ENCODE measurements at regions not wholly inside any gene's neighbourhood (a gene's known extent, or its start where the extent isn't known, plus 50 kb on each side); places are given as distances from the start of the nearest gene placed in this dataset.

DNA sequence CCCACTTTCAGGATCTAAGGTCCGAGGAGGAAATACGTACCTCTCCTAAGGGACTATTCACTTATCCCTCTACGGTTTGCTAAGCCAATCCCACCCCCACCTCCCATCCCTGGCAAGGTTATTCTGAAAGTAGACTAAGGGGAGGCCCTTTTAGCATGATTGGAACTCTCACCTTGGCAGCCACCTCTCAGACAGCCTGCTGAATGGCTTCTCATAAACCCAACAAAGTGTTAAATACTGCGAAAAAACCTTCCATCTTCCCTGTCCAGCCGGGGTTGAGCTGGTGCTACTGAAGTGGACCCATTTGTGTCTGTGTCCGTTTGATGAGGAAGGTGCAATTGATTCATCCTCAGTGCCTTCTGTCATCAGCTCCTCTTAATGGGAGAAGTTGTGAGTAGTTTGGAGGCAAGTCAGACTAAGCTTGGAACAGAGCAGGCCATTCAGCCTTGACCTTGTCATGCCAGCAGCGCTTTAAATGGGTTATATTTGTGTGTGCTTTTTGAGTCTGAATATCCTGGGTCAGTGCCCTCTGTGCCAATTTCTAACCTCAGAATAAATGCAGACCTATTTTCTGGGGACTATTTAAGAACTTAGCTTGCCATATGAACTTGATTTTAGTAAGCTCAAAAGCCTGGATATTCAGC lies 476.3 kb upstream of the ZNF608 start:
- Mint-ChIP-seq H3K27ac (no peak overlapping the region), H3K9me3 (ENCODE audit: low read depth) (peaks cover 13% of the 10 kb centered on the region), H3K4me3 (ENCODE audit: low read depth) (no peak overlapping the region), H3K27me3 (no peaks in the 10 kb centered on the region), H3K4me1 (ENCODE audit: low read depth) (peaks cover 5% of the 10 kb centered on the region), H3K36me3 (ENCODE audit: insufficient read depth) (no peaks in the 10 kb centered on the region)
- no peak for DNase-seq (ENCODE audit: low spot score, unreplicated experiment)
- TF ChIP-seq, protein P1, sequence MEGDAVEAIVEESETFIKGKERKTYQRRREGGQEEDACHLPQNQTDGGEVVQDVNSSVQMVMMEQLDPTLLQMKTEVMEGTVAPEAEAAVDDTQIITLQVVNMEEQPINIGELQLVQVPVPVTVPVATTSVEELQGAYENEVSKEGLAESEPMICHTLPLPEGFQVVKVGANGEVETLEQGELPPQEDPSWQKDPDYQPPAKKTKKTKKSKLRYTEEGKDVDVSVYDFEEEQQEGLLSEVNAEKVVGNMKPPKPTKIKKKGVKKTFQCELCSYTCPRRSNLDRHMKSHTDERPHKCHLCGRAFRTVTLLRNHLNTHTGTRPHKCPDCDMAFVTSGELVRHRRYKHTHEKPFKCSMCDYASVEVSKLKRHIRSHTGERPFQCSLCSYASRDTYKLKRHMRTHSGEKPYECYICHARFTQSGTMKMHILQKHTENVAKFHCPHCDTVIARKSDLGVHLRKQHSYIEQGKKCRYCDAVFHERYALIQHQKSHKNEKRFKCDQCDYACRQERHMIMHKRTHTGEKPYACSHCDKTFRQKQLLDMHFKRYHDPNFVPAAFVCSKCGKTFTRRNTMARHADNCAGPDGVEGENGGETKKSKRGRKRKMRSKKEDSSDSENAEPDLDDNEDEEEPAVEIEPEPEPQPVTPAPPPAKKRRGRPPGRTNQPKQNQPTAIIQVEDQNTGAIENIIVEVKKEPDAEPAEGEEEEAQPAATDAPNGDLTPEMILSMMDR (IDR thresholded peaks at IDR 0.05; ENCODE audit: unreplicated experiment), result no peak

DNA sequence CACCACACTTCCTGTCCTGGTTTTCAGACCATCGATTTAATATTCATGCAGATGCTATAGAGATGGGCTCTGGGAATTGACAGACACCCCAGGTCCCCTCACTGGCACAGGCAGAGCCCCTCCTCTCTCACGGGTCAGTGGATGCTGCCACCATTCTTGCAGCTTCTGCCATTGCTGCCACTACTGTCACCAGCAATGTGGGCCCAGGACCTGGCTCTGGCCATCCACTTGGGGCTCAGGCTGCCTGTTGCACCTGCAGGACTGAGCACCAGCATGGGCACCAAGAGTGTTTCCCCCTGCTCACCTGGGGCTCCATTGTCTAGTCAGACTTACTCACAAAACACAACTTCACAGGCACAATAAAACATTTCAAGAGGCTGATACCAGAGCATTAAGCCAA lies 479.0 kb upstream of the ZNF608 start:
- Mint-ChIP-seq H3K36me3 (ENCODE audit: insufficient read depth) (no peaks in the 10 kb centered on the region), H3K27me3 (no peaks in the 10 kb centered on the region), H3K4me1 (ENCODE audit: low read depth) (peaks cover 8% of the 10 kb centered on the region), H3K4me3 (ENCODE audit: low read depth) (no peak overlapping the region), H3K27ac (no peak overlapping the region), H3K9me3 (ENCODE audit: low read depth) (no peaks in the 10 kb centered on the region)
- DNase-seq (ENCODE audit: low spot score, unreplicated experiment), result no peak
- TF ChIP-seq, protein P1 (IDR thresholded peaks at IDR 0.05; ENCODE audit: unreplicated experiment), result no peak

DNA sequence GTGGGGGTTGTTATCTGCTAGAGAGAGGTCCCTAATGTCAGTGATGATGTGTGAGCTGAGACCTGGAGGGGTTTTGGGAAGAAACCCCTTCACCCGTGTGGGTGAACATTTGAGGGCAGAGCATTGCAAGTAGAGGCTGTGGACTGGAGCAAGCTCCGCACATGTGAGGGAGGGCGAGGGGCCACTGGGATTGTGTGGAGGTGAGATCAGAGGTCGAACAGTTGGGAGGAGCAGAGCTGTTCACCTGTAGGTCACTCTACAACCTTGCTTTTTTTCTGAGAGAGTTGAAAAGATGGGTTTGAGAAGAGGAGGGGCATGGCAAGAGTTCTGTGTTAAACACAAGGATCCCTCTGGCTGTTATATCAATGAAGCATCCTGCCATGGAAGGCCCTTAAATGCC lies 480.4 kb upstream of the ZNF608 start:
- Mint-ChIP-seq H3K27ac (no peak overlapping the region), H3K27me3 (no peaks in the 10 kb centered on the region)
- TF ChIP-seq, protein P1 (IDR thresholded peaks at IDR 0.05; ENCODE audit: unreplicated experiment), result no peak

DNA sequence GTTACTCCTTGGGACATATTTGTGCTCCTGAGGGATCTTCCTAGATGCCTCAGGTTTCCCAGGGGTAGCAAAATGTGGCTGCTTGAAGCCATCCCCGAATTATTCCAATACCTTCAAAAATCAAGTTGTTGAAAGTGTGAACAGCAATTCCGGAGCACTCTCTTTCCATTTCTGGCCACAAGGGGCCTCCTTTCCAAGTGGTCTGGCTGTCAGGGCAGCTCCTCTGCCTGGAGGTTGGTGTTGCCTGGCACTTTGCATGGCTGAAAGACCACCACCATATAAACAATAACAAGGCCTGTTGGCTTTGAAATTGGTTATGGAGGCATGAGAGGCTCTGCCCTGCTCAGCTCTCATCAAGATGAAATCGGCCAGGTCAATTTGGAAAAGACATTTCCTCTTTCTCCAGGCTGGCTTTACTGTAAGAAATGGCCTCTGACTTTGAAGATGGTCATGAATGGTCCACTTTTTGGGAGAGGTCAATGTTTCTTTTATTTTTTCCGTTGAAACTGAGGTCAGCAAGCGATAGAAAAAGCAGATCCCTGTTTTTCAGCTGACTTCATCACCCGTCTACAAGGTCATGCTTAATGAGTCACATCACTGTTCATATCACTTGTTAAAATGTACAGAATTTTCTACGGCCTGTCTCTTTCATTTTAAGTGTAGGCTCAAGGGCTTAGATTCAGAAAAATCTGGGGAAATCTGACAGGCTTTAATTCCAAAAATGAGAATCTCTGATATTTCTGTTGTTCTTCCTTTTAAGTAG lies 481.1 kb upstream of the ZNF608 start:
- Mint-ChIP-seq H3K27me3 (no peaks in the 10 kb centered on the region), H3K36me3 (ENCODE audit: insufficient read depth) (peaks cover 3% of the 10 kb centered on the region), H3K4me3 (ENCODE audit: low read depth) (no peak overlapping the region), H3K27ac (no peak overlapping the region), H3K9me3 (ENCODE audit: low read depth) (peaks cover 7% of the 10 kb centered on the region), H3K4me1 (ENCODE audit: low read depth) (peaks cover 10% of the 10 kb centered on the region)
- no peak for DNase-seq (ENCODE audit: low spot score, unreplicated experiment)
- TF ChIP-seq, protein P1 (IDR thresholded peaks at IDR 0.05; ENCODE audit: unreplicated experiment), result peak; percentile 56

More for the DNA sequence above, 480.4 kb upstream of the ZNF608 start:
- no peak for DNase-seq (ENCODE audit: low spot score, unreplicated experiment)
- H3K4me1 Mint-ChIP-seq (ENCODE audit: low read depth), result peaks cover 8% of the 10 kb centered on the region
- peaks cover 5% of the 10 kb centered on the region for H3K9me3 Mint-ChIP-seq (ENCODE audit: low read depth)
- peaks cover 2% of the 10 kb centered on the region for H3K36me3 Mint-ChIP-seq (ENCODE audit: insufficient read depth)
- H3K4me3 Mint-ChIP-seq (ENCODE audit: low read depth), result no peak overlapping the region

DNA sequence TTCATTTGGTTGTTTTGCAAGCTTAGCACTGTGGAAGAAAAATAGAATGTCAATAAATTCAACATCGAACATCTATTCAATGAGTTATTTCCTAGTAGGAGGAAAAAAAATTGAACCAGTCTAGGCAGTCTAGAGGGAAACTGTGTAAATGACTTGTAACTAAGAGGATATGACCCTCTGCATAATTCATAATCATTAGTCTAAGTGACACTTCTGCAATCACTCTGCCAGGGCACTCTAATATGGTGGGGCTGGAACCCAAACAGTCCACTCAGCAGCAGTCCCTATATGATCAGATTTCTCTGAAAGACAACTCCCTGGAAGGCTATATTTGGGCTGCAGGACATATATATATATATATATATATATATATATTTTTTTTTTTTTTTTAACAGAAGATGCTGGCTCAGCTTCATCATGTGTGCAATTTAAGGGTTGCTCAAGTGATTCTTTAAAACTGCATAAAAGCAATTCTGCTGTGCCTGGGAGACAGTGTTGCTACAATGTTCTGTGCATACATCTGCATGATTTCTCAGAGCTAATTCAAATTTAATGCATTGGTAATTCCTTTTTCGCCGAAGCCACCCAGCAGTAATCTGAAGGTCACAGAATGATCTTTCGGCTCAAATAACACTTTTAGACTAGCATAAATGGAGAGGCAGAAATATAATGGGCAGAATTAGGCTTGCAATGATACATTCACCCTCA lies 482.1 kb upstream of the ZNF608 start:
- Mint-ChIP-seq H3K27ac (no peak overlapping the region), H3K36me3 (ENCODE audit: insufficient read depth) (peaks cover 3% of the 10 kb centered on the region), H3K27me3 (no peaks in the 10 kb centered on the region), H3K4me3 (ENCODE audit: low read depth) (no peak overlapping the region), H3K9me3 (ENCODE audit: low read depth) (peaks cover 7% of the 10 kb centered on the region), H3K4me1 (ENCODE audit: low read depth) (peaks cover 17% of the 10 kb centered on the region)
- TF ChIP-seq, protein P1 (IDR thresholded peaks at IDR 0.05; ENCODE audit: unreplicated experiment), result no peak
- DNase-seq (ENCODE audit: low spot score, unreplicated experiment), result no peak
